IMR-90 (cell line): ENCODE measurements at regions not wholly inside any gene's neighbourhood (a gene's known extent, or its start where the extent isn't known, plus 50 kb on each side); places are given as distances from the start of the nearest gene placed in this dataset.

ENCODE experiments used
- ATAC-seq: fragments of 200-7000 bp; cut with Tn5 transposase; 2 replicates; pipeline ENCODE4 v1.9.1; 2020; ENCODE audit warnings: low read depth, mild to moderate bottlenecking, moderate library complexity
- BruUV-seq: library from RNA; stranded (reverse); fragments of 400-500 nt; replicated peaks from 2 replicates; lab custom pipeline; 2021; lab: Mats Ljungman, UMichigan
- CTCF ChIA-PET: fragments of 300-600 bp; formaldehyde crosslinking; extraction: SDS; loops from one replicate; lab custom pipeline; 2021; ENCODE audit warnings: antibody characterized with exemption; lab: Yijun Ruan, JAX
- POLR2A ChIA-PET: fragments of 300-600 bp; sonication (Branson Sonifier 250); formaldehyde crosslinking; loops from one replicate; lab custom pipeline; 2022; ENCODE audit warnings: antibody characterized with exemption; ENCODE audit not compliant: unreplicated experiment; lab: Charles Lee
- DNase-seq: peaks from one replicate; pipeline ENCODE4 v3.0.0; 2013
- H2AFZ ChIP-seq: replicated peaks from 2 replicates; pipeline ENCODE3; 2013; ENCODE audit warnings: low read length, mild to moderate bottlenecking; ENCODE audit not compliant: poor library complexity
- H2AK5ac ChIP-seq: 2 replicates; pipeline ENCODE4 v1.6.1; 2013; ENCODE audit warnings: low read depth, low read length, inconsistent platforms
- H2AK9ac ChIP-seq: replicated peaks from 2 replicates; pipeline ENCODE3; 2013; ENCODE audit warnings: mild to moderate bottlenecking, low read depth, low read length, moderate library complexity; ENCODE audit not compliant: poor library complexity
- H2BK120ac ChIP-seq: 2 replicates; pipeline ENCODE4 v1.6.1; 2013; ENCODE audit warnings: low read depth, low read length, inconsistent platforms
- H2BK15ac ChIP-seq: 3 replicates; pipeline ENCODE4 v1.6.1; 2013; ENCODE audit warnings: low read depth, low read length, inconsistent platforms
- H2BK20ac ChIP-seq: 2 replicates; pipeline ENCODE4 v1.6.1; 2013; ENCODE audit warnings: low read depth, mild to moderate bottlenecking, inconsistent platforms, low read length, moderate library complexity
- H2BK5ac ChIP-seq: 2 replicates; pipeline ENCODE4 v1.6.1; 2013; ENCODE audit warnings: mild to moderate bottlenecking, low read depth, low read length, inconsistent platforms; ENCODE audit not compliant: poor library complexity, severe bottlenecking
- H3K14ac ChIP-seq: replicated peaks from 2 replicates; pipeline ENCODE4 v1.6.1; 2013; ENCODE audit warnings: low read depth, low read length, inconsistent platforms
- H3K18ac ChIP-seq: 2 replicates; pipeline ENCODE4 v1.6.1; 2013; ENCODE audit warnings: low read depth, low read length, control low read depth
- H3K23ac ChIP-seq: 2 replicates; pipeline ENCODE4 v1.6.1; 2013; ENCODE audit warnings: low read depth, low read length, inconsistent platforms
- H3K27ac ChIP-seq: 2 replicates; pipeline ENCODE4 v1.5.1; 2013; ENCODE audit warnings: mild to moderate bottlenecking, control low read depth, low read length; ENCODE audit not compliant: insufficient read depth
- H3K27me3 ChIP-seq: 2 replicates; pipeline ENCODE4 v1.6.1; 2013; ENCODE audit warnings: low read length; ENCODE audit not compliant: control insufficient read depth, insufficient read depth
- H3K36me3 ChIP-seq: 2 replicates; pipeline ENCODE4 v1.6.1; 2013; ENCODE audit warnings: low read length, mixed read lengths; ENCODE audit not compliant: control insufficient read depth, insufficient read depth
- H3K4ac ChIP-seq: 2 replicates; pipeline ENCODE4 v1.6.1; 2013; ENCODE audit warnings: low read depth, low read length, inconsistent platforms
- H3K4me1 ChIP-seq: 2 replicates; pipeline ENCODE4 v1.6.1; 2013; ENCODE audit warnings: low read length, mixed read lengths; ENCODE audit not compliant: control insufficient read depth, insufficient read depth
- H3K4me2 ChIP-seq: 2 replicates; pipeline ENCODE4 v1.6.1; 2013; ENCODE audit warnings: low read depth, mild to moderate bottlenecking, control low read depth, low read length, moderate library complexity
- H3K4me3 ChIP-seq: 2 replicates; pipeline ENCODE4 v1.5.1; 2013; ENCODE audit warnings: low read depth, mild to moderate bottlenecking, control low read depth, low read length, moderate library complexity; ENCODE audit not compliant: insufficient read depth
- H3K56ac ChIP-seq: 2 replicates; pipeline ENCODE4 v1.6.1; 2013; ENCODE audit warnings: low read length, inconsistent platforms; ENCODE audit not compliant: insufficient read depth; ENCODE audit errors: extremely low read depth
- H3K79me1 ChIP-seq, 2 experiments: 2 replicates each; pipeline ENCODE4 v1.6.1; 2013; ENCODE audit warnings: low read length in 2 of 2, inconsistent platforms in 1 of 2, low read depth in 1 of 2
- H3K9ac ChIP-seq: 2 replicates; pipeline ENCODE4 v1.6.1; 2013; ENCODE audit warnings: low read depth, low read length, control low read depth
- H3K9me1 ChIP-seq: 2 replicates; pipeline ENCODE4 v1.6.1; 2013; ENCODE audit warnings: low read length, inconsistent platforms; ENCODE audit not compliant: insufficient read depth
- H3K9me3 ChIP-seq: 2 replicates; pipeline ENCODE4 v1.6.1; 2013; ENCODE audit warnings: low read length; ENCODE audit not compliant: control insufficient read depth, insufficient read depth
- H4K20me1 ChIP-seq: 2 replicates; pipeline ENCODE4 v1.6.1; 2013; ENCODE audit warnings: low read length, inconsistent platforms; ENCODE audit not compliant: insufficient read depth
- H4K5ac ChIP-seq: 2 replicates; pipeline ENCODE4 v1.6.1; 2013; ENCODE audit warnings: mild to moderate bottlenecking, low read depth, low read length, control low read depth
- H4K8ac ChIP-seq, 2 experiments: 2 replicates each; pipeline ENCODE4 v1.6.1; 2013; ENCODE audit warnings: low read depth in 2 of 2, low read length in 2 of 2, control low read depth in 1 of 2, inconsistent platforms in 1 of 2
- H4K91ac ChIP-seq: 2 replicates; pipeline ENCODE4 v1.6.1; 2013; ENCODE audit warnings: low read depth, low read length, inconsistent platforms; ENCODE audit not compliant: insufficient read depth
- RAD21 ChIP-seq: IDR thresholded peaks from 2 replicates; pipeline ENCODE4 v1.6.1; 2012; ENCODE audit warnings: low read length, improper control_type of control experiment
- WGBS, 2 experiments: methylation state at CpG; one replicate each; pipeline versions ENCODE4 v1.1.5 to v1.1.7; 2013; ENCODE audit warnings: missing lambda C conversion rate in 2 of 2; ENCODE audit not compliant: insufficient read length in 1 of 2; ENCODE audit errors: extremely low coverage in 2 of 2; 5-methylcytosine and 5-hydroxymethylcytosine counted together
- dilution Hi-C: fragments of 300-500 bp; cut with HindIII; formaldehyde crosslinking; loops from one replicate; pipeline ENCODE4 v1.14.3; 2018; ENCODE audit warnings: low sequenced_read_pairs; ENCODE audit not compliant: unreplicated experiment
- in situ Hi-C: fragments of 300-500 bp; cut with MboI; formaldehyde crosslinking; loops from 3 replicates; pipeline ENCODE4 v1.14.3; 2019; ENCODE audit warnings: low sequenced_read_pairs, inconsistent platforms, mixed read lengths
- intact Hi-C: fragments of 100-400 bp; cut with micrococcal nuclease; formaldehyde crosslinking; loops from 2 replicates; pipeline ENCODE4 v1.10.0; 2022

DNA sequence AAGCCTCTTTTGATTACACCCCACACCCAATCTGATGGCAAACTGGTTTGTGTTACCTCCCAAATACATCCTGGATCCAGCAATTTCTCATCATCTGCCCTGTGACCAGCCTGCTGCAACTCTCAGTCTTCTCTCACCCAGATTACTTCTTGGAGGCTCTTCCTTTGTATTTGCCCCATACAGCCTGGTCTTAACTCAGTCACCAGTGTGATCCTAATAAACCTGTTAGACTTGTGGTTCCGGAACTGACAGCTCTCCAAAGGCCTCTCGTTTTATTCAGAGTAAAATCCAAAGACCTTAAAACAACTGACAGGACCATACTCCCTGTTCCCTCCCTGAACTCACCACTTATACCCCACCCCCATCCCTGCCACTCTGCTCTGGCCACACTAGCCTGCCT lies 228.2 kb upstream of the PAPPA start:
- Histone ChIP-seq H2BK120ac (peak overlapping the region; percentile 99), H3K23ac (peak overlapping the region; percentile 36; the same call in 1 of the 2 replicates), H3K4me1 (peaks cover 26% of the 10 kb centered on the region), H2BK20ac (peak overlapping the region; percentile 95), H2BK15ac (peak overlapping the region; percentile 100), H2AK9ac (no peak overlapping the region), H3K4me2 (no peak overlapping the region), H3K27me3 (no peaks in the 10 kb centered on the region), H3K79me1 (peaks cover 0 to 14% of the 10 kb centered on the region in 2 experiments; a peak in 1 of 4 replicates), H3K36me3 (no peaks in the 10 kb centered on the region), H2AFZ (peak overlapping the region; percentile 24), H2AK5ac (peak overlapping the region; percentile 78), H3K27ac (peak overlapping the region; percentile 100), H3K9me1 (peaks cover 19% of the 10 kb centered on the region), H4K5ac (peak overlapping the region; percentile 97), H2BK5ac (peak overlapping the region; percentile 99), H3K9me3 (no peaks in the 10 kb centered on the region), H3K4me3 (no peak overlapping the region), H3K56ac (peak overlapping the region; percentile 80; the same call in 1 of the 2 replicates), H4K91ac (peak overlapping the region; percentile 97), H4K20me1 (no peaks in the 10 kb centered on the region), H3K14ac (peak overlapping the region; percentile 96), H3K4ac (peak overlapping the region; percentile 96), H3K18ac (peak overlapping the region; percentile 95), H3K9ac (peak overlapping the region; percentile 38; the same call in 1 of the 2 replicates), H4K8ac (peak overlapping the region; percentile 94 to 96)
- DNase-seq = no peak
- 100% methylated on average over 2 of the region's 2 CpGs; no CpG with 5 or more reads in 1 of the 2 experiments for WGBS, 2 experiments
- BruUV-seq = no TSS peak
- no peak for TF ChIP-seq RAD21
- ChIA-PET POLR2A (no interaction called here), CTCF (interaction anchor here (0.9 kb wide), 1 partner anchor 9 kb away, joined by 3 read pairs; no protein-coding TSS in a partner anchor)
- intact Hi-C loops (loop anchor here (2.0 kb wide), 1 partner anchor 19 kb away; no protein-coding TSS in a partner anchor), dilution Hi-C loops (no loop called here), in situ Hi-C loops (no loop called here)
- no peak for ATAC-seq
